WTC11 (cell line): ENCODE measurements at regions not wholly inside any gene's neighbourhood (a gene's known extent, or its start where the extent isn't known, plus 50 kb on each side); places are given as distances from the start of the nearest gene placed in this dataset.

Experiments used
- ATAC-seq: fragments of 200-7000 bp; cut with Tn5 transposase; 2 replicates; pipeline ENCODE4 v1.10.0; 2021; ENCODE audit warnings: mild to moderate bottlenecking, moderate library complexity
- CTCF ChIA-PET: fragments of 300-600 bp; sonication (Branson Sonifier 250); formaldehyde crosslinking; loops from one replicate; lab custom pipeline; 2021; ENCODE audit warnings: antibody characterized with exemption; lab: Charles Lee
- POLR2A ChIA-PET: fragments of 350-600 bp; sonication (Branson Sonifier 250); formaldehyde crosslinking; loops from one replicate; lab custom pipeline; 2021; ENCODE audit warnings: antibody characterized with exemption; lab: Charles Lee
- DNase-seq: peaks from one replicate; pipeline ENCODE4 v3.0.0; 2021; ENCODE audit warnings: low spot score
- H3K27ac Mint-ChIP-seq: 2 replicates; pipeline ENCODE4 v1.8.0; 2021; ENCODE audit warnings: mixed read lengths
- H3K27me3 Mint-ChIP-seq: 2 replicates; pipeline ENCODE4 v1.8.0; 2021; ENCODE audit warnings: low read depth, mild to moderate bottlenecking, moderate library complexity, mixed read lengths
- H3K36me3 Mint-ChIP-seq: 2 replicates; pipeline ENCODE4 v1.8.0; 2021; ENCODE audit warnings: mixed read lengths
- H3K4me1 Mint-ChIP-seq: 2 replicates; pipeline ENCODE4 v1.8.0; 2022; ENCODE audit warnings: mixed read lengths
- H3K4me3 Mint-ChIP-seq: 2 replicates; pipeline ENCODE4 v1.8.0; 2021; ENCODE audit warnings: mild to moderate bottlenecking, moderate library complexity, mixed read lengths
- H3K9me3 Mint-ChIP-seq: 2 replicates; pipeline ENCODE4 v1.8.0; 2021; ENCODE audit warnings: mixed read lengths
- CREB1 ChIP-seq: sonication (generic); formaldehyde crosslinking; IDR thresholded peaks from 2 replicates; pipeline ENCODE4 v1.8.0; 2023; ENCODE audit warnings: mild to moderate bottlenecking, missing genetic modification reagents
- CREM ChIP-seq: sonication (generic); formaldehyde crosslinking; IDR thresholded peaks from 2 replicates; pipeline ENCODE4 v1.8.1; 2022; ENCODE audit warnings: mild to moderate bottlenecking, missing genetic modification reagents, moderate library complexity
- ELF4 ChIP-seq: sonication (generic); formaldehyde crosslinking; IDR thresholded peaks from 2 replicates; pipeline ENCODE4 v1.8.1; 2022; ENCODE audit warnings: low read depth, mild to moderate bottlenecking, moderate library complexity, missing genetic modification reagents
- ETV6 ChIP-seq: sonication (generic); formaldehyde crosslinking; IDR thresholded peaks from 2 replicates; pipeline ENCODE4 v1.8.1; 2022; ENCODE audit warnings: mild to moderate bottlenecking, missing genetic modification reagents
- FOXK1 ChIP-seq: sonication (generic); formaldehyde crosslinking; IDR thresholded peaks from 2 replicates; pipeline ENCODE4 v1.8.0; 2022; ENCODE audit warnings: mild to moderate bottlenecking, moderate library complexity, missing genetic modification reagents
- NFYB ChIP-seq: sonication (generic); formaldehyde crosslinking; conservative IDR thresholded peaks from 2 replicates; pipeline ENCODE4 v1.8.0; 2022; ENCODE audit warnings: low read depth, missing genetic modification reagents
- RELA ChIP-seq: sonication (generic); formaldehyde crosslinking; IDR thresholded peaks from 2 replicates; pipeline ENCODE4 v1.8.1; 2022; ENCODE audit warnings: missing genetic modification reagents, mild to moderate bottlenecking, borderline replicate concordance
- SOX15 ChIP-seq: fragments of 250-450 bp; sonication (Bioruptor Pico); IDR thresholded peaks from 2 replicates; pipeline ENCODE4 v1.9.0; 2021; ENCODE audit warnings: mild to moderate bottlenecking
- ZNF121 ChIP-seq: sonication (generic); formaldehyde crosslinking; IDR thresholded peaks from 2 replicates; pipeline ENCODE4 v1.8.0; 2023; ENCODE audit warnings: missing genetic modification reagents
- ZNF138 ChIP-seq: sonication (generic); formaldehyde crosslinking; conservative IDR thresholded peaks from 2 replicates; pipeline ENCODE4 v1.8.1; 2022; ENCODE audit warnings: mild to moderate bottlenecking, moderate library complexity, missing genetic modification reagents
- ZNF263 ChIP-seq: sonication (generic); formaldehyde crosslinking; IDR thresholded peaks from 2 replicates; pipeline ENCODE4 v1.8.1; 2022; ENCODE audit warnings: low read depth, mild to moderate bottlenecking, moderate library complexity, missing genetic modification reagents
- TF ChIP-seq, protein P1 (sequence below): sonication (generic); formaldehyde crosslinking; conservative IDR thresholded peaks from 2 replicates; pipeline ENCODE4 v1.8.1; 2023; ENCODE audit warnings: mild to moderate bottlenecking, low read depth, missing genetic modification reagents, moderate library complexity
- TF ChIP-seq, protein P2 (sequence below): sonication (generic); formaldehyde crosslinking; IDR thresholded peaks from 2 replicates; pipeline ENCODE4 v1.8.1; 2023; ENCODE audit warnings: mild to moderate bottlenecking, missing genetic modification reagents, moderate library complexity
- TF ChIP-seq, protein P3 (sequence below): sonication (generic); formaldehyde crosslinking; conservative IDR thresholded peaks from 2 replicates; pipeline ENCODE4 v1.8.1; 2022; ENCODE audit warnings: mild to moderate bottlenecking, missing genetic modification reagents
- TF ChIP-seq, protein P4 (sequence below): sonication (generic); formaldehyde crosslinking; IDR thresholded peaks from 2 replicates; pipeline ENCODE4 v1.8.1; 2023; ENCODE audit warnings: mild to moderate bottlenecking, missing genetic modification reagents
- TF ChIP-seq, protein P5 (sequence below): sonication (generic); formaldehyde crosslinking; IDR thresholded peaks from 2 replicates; pipeline ENCODE4 v1.8.1; 2022; ENCODE audit warnings: missing genetic modification reagents, borderline replicate concordance
- TF ChIP-seq, protein P6 (sequence below): fragments of 250-450 bp; sonication (Bioruptor Pico); IDR thresholded peaks from 2 replicates; pipeline ENCODE4 v1.9.0; 2021; ENCODE audit warnings: mild to moderate bottlenecking
- TF ChIP-seq, protein P7 (sequence below): fragments of 250-450 bp; sonication (Bioruptor Pico); IDR thresholded peaks from 2 replicates; pipeline ENCODE4 v1.9.0; 2021; ENCODE audit warnings: moderate library complexity, mild to moderate bottlenecking, inconsistent platforms, borderline replicate concordance
- TF ChIP-seq, protein P8 (sequence below): sonication (generic); formaldehyde crosslinking; IDR thresholded peaks from 2 replicates; pipeline ENCODE4 v1.8.1; 2023; ENCODE audit warnings: mild to moderate bottlenecking, missing genetic modification reagents
- TF ChIP-seq, protein P9 (sequence below): sonication (generic); formaldehyde crosslinking; IDR thresholded peaks from 2 replicates; pipeline ENCODE4 v1.8.0; 2022; ENCODE audit warnings: missing genetic modification reagents

DNA sequence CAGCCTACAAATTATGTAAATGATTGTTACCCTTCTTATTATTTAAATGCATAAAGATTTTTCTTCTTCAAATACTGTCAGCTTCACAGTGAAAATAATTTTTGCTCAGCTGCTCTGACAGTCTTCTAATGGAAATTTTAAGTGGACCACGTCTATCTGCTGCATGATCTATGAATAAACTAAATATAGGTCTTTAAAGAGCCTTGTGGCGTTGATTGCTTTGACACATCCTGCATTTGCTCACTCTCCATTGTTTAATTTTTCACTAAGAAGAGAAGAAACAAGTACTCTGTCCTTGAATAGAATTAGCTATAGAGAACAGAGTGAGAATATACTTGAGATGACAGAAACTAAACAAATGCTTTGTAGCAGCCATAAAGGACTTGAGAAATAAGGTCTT lies 826.1 kb downstream of the MRPL39 start:
- H3K36me3 Mint-ChIP-seq = 0 out of 2 replicates have a peak, but pooled peaks cover 6% of the 10 kb centered on the region
- POLR2A ChIA-PET = no interaction called here
- H3K27ac Mint-ChIP-seq = no peak overlapping the region
- no peak overlapping the region for H3K4me3 Mint-ChIP-seq
- TF ChIP-seq, protein P1, sequence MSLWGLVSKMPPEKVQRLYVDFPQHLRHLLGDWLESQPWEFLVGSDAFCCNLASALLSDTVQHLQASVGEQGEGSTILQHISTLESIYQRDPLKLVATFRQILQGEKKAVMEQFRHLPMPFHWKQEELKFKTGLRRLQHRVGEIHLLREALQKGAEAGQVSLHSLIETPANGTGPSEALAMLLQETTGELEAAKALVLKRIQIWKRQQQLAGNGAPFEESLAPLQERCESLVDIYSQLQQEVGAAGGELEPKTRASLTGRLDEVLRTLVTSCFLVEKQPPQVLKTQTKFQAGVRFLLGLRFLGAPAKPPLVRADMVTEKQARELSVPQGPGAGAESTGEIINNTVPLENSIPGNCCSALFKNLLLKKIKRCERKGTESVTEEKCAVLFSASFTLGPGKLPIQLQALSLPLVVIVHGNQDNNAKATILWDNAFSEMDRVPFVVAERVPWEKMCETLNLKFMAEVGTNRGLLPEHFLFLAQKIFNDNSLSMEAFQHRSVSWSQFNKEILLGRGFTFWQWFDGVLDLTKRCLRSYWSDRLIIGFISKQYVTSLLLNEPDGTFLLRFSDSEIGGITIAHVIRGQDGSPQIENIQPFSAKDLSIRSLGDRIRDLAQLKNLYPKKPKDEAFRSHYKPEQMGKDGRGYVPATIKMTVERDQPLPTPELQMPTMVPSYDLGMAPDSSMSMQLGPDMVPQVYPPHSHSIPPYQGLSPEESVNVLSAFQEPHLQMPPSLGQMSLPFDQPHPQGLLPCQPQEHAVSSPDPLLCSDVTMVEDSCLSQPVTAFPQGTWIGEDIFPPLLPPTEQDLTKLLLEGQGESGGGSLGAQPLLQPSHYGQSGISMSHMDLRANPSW (CRISPR knock-in tag) = no peak
- TF ChIP-seq RELA (CRISPR knock-in tag) (no peak), ZNF121 (CRISPR knock-in tag) (no peak), FOXK1 (CRISPR knock-in tag) (no peak), ELF4 (CRISPR knock-in tag) (no peak), CREB1 (CRISPR knock-in tag) (no peak), SOX15 (CRISPR knock-in tag) (no peak), ZNF263 (CRISPR knock-in tag) (no peak), ETV6 (CRISPR knock-in tag) (no peak), ZNF138 (no peak), CREM (CRISPR knock-in tag) (no peak), NFYB (no peak)
- TF ChIP-seq, protein P2, sequence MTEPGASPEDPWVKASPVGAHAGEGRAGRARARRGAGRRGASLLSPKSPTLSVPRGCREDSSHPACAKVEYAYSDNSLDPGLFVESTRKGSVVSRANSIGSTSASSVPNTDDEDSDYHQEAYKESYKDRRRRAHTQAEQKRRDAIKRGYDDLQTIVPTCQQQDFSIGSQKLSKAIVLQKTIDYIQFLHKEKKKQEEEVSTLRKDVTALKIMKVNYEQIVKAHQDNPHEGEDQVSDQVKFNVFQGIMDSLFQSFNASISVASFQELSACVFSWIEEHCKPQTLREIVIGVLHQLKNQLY (CRISPR knock-in tag) = no peak
- TF ChIP-seq, protein P3, sequence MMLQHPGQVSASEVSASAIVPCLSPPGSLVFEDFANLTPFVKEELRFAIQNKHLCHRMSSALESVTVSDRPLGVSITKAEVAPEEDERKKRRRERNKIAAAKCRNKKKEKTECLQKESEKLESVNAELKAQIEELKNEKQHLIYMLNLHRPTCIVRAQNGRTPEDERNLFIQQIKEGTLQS (CRISPR knock-in tag) = no peak
- TF ChIP-seq, protein P4, sequence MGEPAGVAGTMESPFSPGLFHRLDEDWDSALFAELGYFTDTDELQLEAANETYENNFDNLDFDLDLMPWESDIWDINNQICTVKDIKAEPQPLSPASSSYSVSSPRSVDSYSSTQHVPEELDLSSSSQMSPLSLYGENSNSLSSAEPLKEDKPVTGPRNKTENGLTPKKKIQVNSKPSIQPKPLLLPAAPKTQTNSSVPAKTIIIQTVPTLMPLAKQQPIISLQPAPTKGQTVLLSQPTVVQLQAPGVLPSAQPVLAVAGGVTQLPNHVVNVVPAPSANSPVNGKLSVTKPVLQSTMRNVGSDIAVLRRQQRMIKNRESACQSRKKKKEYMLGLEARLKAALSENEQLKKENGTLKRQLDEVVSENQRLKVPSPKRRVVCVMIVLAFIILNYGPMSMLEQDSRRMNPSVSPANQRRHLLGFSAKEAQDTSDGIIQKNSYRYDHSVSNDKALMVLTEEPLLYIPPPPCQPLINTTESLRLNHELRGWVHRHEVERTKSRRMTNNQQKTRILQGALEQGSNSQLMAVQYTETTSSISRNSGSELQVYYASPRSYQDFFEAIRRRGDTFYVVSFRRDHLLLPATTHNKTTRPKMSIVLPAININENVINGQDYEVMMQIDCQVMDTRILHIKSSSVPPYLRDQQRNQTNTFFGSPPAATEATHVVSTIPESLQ (CRISPR knock-in tag) = no peak
- TF ChIP-seq, protein P5, sequence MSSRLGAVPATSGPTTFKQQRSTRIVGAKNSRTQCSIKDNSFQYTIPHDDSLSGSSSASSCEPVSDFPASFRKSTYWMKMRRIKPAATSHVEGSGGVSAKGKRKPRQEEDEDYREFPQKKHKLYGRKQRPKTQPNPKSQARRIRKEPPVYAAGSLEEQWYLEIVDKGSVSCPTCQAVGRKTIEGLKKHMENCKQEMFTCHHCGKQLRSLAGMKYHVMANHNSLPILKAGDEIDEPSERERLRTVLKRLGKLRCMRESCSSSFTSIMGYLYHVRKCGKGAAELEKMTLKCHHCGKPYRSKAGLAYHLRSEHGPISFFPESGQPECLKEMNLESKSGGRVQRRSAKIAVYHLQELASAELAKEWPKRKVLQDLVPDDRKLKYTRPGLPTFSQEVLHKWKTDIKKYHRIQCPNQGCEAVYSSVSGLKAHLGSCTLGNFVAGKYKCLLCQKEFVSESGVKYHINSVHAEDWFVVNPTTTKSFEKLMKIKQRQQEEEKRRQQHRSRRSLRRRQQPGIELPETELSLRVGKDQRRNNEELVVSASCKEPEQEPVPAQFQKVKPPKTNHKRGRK (CRISPR knock-in tag) = no peak
- TF ChIP-seq, protein P6, sequence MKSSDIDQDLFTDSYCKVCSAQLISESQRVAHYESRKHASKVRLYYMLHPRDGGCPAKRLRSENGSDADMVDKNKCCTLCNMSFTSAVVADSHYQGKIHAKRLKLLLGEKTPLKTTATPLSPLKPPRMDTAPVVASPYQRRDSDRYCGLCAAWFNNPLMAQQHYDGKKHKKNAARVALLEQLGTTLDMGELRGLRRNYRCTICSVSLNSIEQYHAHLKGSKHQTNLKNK (CRISPR knock-in tag) = no peak
- TF ChIP-seq, protein P7, sequence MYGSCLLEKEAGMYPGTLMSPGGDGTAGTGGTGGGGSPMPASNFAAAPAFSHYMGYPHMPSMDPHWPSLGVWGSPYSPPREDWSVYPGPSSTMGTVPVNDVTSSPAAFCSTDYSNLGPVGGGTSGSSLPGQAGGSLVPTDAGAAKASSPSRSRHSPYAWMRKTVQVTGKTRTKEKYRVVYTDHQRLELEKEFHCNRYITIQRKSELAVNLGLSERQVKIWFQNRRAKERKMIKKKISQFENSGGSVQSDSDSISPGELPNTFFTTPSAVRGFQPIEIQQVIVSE (CRISPR knock-in tag) = no peak
- TF ChIP-seq, protein P8, sequence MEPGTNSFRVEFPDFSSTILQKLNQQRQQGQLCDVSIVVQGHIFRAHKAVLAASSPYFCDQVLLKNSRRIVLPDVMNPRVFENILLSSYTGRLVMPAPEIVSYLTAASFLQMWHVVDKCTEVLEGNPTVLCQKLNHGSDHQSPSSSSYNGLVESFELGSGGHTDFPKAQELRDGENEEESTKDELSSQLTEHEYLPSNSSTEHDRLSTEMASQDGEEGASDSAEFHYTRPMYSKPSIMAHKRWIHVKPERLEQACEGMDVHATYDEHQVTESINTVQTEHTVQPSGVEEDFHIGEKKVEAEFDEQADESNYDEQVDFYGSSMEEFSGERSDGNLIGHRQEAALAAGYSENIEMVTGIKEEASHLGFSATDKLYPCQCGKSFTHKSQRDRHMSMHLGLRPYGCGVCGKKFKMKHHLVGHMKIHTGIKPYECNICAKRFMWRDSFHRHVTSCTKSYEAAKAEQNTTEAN (CRISPR knock-in tag) = no peak
- TF ChIP-seq, protein P9, sequence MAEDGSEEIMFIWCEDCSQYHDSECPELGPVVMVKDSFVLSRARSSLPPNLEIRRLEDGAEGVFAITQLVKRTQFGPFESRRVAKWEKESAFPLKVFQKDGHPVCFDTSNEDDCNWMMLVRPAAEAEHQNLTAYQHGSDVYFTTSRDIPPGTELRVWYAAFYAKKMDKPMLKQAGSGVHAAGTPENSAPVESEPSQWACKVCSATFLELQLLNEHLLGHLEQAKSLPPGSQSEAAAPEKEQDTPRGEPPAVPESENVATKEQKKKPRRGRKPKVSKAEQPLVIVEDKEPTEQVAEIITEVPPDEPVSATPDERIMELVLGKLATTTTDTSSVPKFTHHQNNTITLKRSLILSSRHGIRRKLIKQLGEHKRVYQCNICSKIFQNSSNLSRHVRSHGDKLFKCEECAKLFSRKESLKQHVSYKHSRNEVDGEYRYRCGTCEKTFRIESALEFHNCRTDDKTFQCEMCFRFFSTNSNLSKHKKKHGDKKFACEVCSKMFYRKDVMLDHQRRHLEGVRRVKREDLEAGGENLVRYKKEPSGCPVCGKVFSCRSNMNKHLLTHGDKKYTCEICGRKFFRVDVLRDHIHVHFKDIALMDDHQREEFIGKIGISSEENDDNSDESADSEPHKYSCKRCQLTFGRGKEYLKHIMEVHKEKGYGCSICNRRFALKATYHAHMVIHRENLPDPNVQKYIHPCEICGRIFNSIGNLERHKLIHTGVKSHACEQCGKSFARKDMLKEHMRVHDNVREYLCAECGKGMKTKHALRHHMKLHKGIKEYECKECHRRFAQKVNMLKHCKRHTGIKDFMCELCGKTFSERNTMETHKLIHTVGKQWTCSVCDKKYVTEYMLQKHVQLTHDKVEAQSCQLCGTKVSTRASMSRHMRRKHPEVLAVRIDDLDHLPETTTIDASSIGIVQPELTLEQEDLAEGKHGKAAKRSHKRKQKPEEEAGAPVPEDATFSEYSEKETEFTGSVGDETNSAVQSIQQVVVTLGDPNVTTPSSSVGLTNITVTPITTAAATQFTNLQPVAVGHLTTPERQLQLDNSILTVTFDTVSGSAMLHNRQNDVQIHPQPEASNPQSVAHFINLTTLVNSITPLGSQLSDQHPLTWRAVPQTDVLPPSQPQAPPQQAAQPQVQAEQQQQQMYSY (CRISPR knock-in tag) = no peak
- no peaks in the 10 kb centered on the region for H3K4me1 Mint-ChIP-seq
- peaks cover 24% of the 10 kb centered on the region for H3K9me3 Mint-ChIP-seq
- ATAC-seq = no peak
- CTCF ChIA-PET = no interaction called here
- no peak for DNase-seq
- no peaks in the 10 kb centered on the region for H3K27me3 Mint-ChIP-seq
